ENCODE measurements at regions not wholly inside any gene's neighbourhood (a gene's known extent, or its start where the extent isn't known, plus 50 kb on each side); places are given as distances from the start of the nearest gene placed in this dataset.

DNA sequence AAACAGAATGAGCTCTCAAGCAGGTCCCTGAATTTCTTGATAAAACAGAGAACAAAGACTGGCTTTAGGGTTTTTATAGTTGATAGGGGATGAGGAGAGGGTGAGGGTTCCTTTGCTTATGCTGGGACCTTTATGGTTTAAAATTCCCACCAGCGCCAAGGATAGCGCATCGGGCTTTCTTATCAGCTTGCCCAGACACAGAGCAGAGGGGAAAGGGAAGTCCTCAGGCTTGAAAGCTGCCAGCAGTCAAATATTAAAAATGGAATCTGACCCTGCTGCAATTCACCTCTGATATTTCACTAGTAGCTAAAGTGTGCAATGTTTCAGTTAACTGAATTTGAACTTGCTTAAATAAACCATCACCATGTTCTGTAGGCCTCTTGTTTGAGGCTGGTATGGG lies 55.0 kb upstream of the EPHA3 start:
- Histone ChIP-seq H3F3A (ENCODE audit: insufficient read depth, low read length) (no peaks in the 10 kb centered on the region), H4K20me1 (ENCODE audit: insufficient read depth, low read length) (no peaks in the 10 kb centered on the region), H3K9ac (ENCODE audit: low read length) (no peak overlapping the region), H3K9me3 (replicated peaks; ENCODE audit: insufficient read depth, low read length) (no peaks in the 10 kb centered on the region), H3K79me2 (ENCODE audit: low read length) (no peaks in the 10 kb centered on the region), H3K4me2 (ENCODE audit: low read depth, low read length) (no peak overlapping the region), H2AFZ (ENCODE audit: low read length) (no peak overlapping the region), H3K27me3 (replicated peaks; ENCODE audit: insufficient read depth, low read length) (no peaks in the 10 kb centered on the region), H3K27ac (ENCODE audit: low read length) (no peak overlapping the region), H3K4me1 (ENCODE audit: low read length) (no peaks in the 10 kb centered on the region), H3K4me3 (ENCODE audit: low read length) (no peak overlapping the region), H3K9me2 (replicated peaks; ENCODE audit: insufficient read depth, low read length) (no peaks in the 10 kb centered on the region), H3K36me3 (replicated peaks; ENCODE audit: insufficient read depth, low read length) (no peaks in the 10 kb centered on the region)
- TF ChIP-seq CTCF (IDR thresholded peaks at IDR 0.05; ENCODE audit: low read length) (no peak), EZH2 (optimal IDR thresholded peaks at IDR 0.05; ENCODE audit: low read depth, low read length) (no peak), EZH2phosphoT487 (IDR thresholded peaks at IDR 0.05; ENCODE audit: low read length) (no peak)
- no peak for DNase-seq

GRCh38 chr3:89057398-89057797 lies 50.0 kb upstream of the EPHA3 start:
- H3K9me3 ChIP-seq (replicated peaks; ENCODE audit: insufficient read depth, low read length): no peaks in the 10 kb centered on the region
- H3K4me1 ChIP-seq (ENCODE audit: low read length): no peaks in the 10 kb centered on the region
- no peak overlapping the region for H3K4me2 ChIP-seq (ENCODE audit: low read depth, low read length)
- no peaks in the 10 kb centered on the region for H3F3A ChIP-seq (ENCODE audit: insufficient read depth, low read length)
- no peaks in the 10 kb centered on the region for H4K20me1 ChIP-seq (ENCODE audit: insufficient read depth, low read length)
- H3K9me2 ChIP-seq (replicated peaks; ENCODE audit: insufficient read depth, low read length): no peaks in the 10 kb centered on the region
- H3K9ac ChIP-seq (ENCODE audit: low read length): no peak overlapping the region
- H2AFZ ChIP-seq (ENCODE audit: low read length): no peak overlapping the region
- no peaks in the 10 kb centered on the region for H3K79me2 ChIP-seq (ENCODE audit: low read length)
- H3K4me3 ChIP-seq (ENCODE audit: low read length): no peak overlapping the region
- no peak overlapping the region for H3K27ac ChIP-seq (ENCODE audit: low read length)
- DNase-seq: no peak
- no peaks in the 10 kb centered on the region for H3K27me3 ChIP-seq (replicated peaks; ENCODE audit: insufficient read depth, low read length)
- TF ChIP-seq EZH2phosphoT487 (IDR thresholded peaks at IDR 0.05; ENCODE audit: low read length) (no peak), EZH2 (optimal IDR thresholded peaks at IDR 0.05; ENCODE audit: low read depth, low read length) (no peak), CTCF (IDR thresholded peaks at IDR 0.05; ENCODE audit: low read length) (no peak)
- H3K36me3 ChIP-seq (replicated peaks; ENCODE audit: insufficient read depth, low read length): no peaks in the 10 kb centered on the region

Measured in MM.1S (cell line).